GM23338 (cell line): ENCODE measurements at regions not wholly inside any gene's neighbourhood (a gene's known extent, or its start where the extent isn't known, plus 50 kb on each side); places are given as distances from the start of the nearest gene placed in this dataset.
A peak's percentile ranks its signal among the peaks of the same experiment; 100 is the strongest.

Experiments
- ATAC-seq: fragments of 200-7000 bp; cut with Tn5 transposase; 3 replicates; pipeline ENCODE4 v1.9.1; 2020
- DNase-seq: peaks from one replicate; pipeline ENCODE4 v3.0.0-alpha.2; 2015; ENCODE audit warnings: low spot score
- H2AFZ ChIP-seq: fragments of 200-600 bp; sonication (generic); 2 replicates; pipeline ENCODE4 v1.8.0; 2016; ENCODE audit warnings: antibody characterized with exemption, mild to moderate bottlenecking, moderate library complexity
- H3F3A ChIP-seq: fragments of 200-600 bp; sonication (generic); replicated peaks from 2 replicates; pipeline ENCODE4 v1.8.0; 2017; ENCODE audit warnings: antibody characterized with exemption, mixed run types, low read depth
- H3K27ac ChIP-seq: fragments of 200-600 bp; sonication (generic); 2 replicates; pipeline ENCODE4 v1.6.1; 2016; ENCODE audit warnings: low read depth
- H3K27me3 ChIP-seq: fragments of 200-600 bp; sonication (generic); 2 replicates; pipeline ENCODE4 v1.8.0; 2016; ENCODE audit warnings: mild to moderate bottlenecking, mixed run types, moderate library complexity; ENCODE audit not compliant: insufficient read depth
- H3K36me3 ChIP-seq: fragments of 200-600 bp; sonication (generic); 2 replicates; pipeline ENCODE4 v1.8.0; 2016; ENCODE audit warnings: mild to moderate bottlenecking; ENCODE audit not compliant: insufficient read depth
- H3K4me1 ChIP-seq: fragments of 200-600 bp; sonication (generic); 2 replicates; pipeline ENCODE4 v1.8.0; 2016; ENCODE audit warnings: mild to moderate bottlenecking, moderate library complexity; ENCODE audit not compliant: insufficient read depth
- H3K4me2 ChIP-seq: fragments of 200-600 bp; sonication (generic); 2 replicates; pipeline ENCODE4 v1.7.1; 2017; ENCODE audit warnings: mixed run types
- H3K4me3 ChIP-seq: fragments of 200-600 bp; sonication (generic); 2 replicates; pipeline ENCODE4 v1.6.1; 2016; ENCODE audit warnings: mixed run types
- H3K79me2 ChIP-seq: fragments of 200-600 bp; sonication (generic); replicated peaks from 2 replicates; pipeline ENCODE4 v1.8.0; 2017; ENCODE audit warnings: mild to moderate bottlenecking; ENCODE audit not compliant: insufficient read depth
- H3K9me2 ChIP-seq: fragments of 200-600 bp; sonication (generic); 2 replicates; pipeline ENCODE4 v1.8.0; 2017; ENCODE audit not compliant: insufficient read depth
- H4K20me1 ChIP-seq: fragments of 200-600 bp; sonication (generic); replicated peaks from 2 replicates; pipeline ENCODE4 v1.8.0; 2017; ENCODE audit warnings: mild to moderate bottlenecking; ENCODE audit not compliant: insufficient read depth
- H3K27ac Mint-ChIP-seq: 2 replicates; pipeline ENCODE4 v1.8.0; 2020; ENCODE audit warnings: inconsistent platforms, mild to moderate bottlenecking, moderate library complexity, mixed read lengths
- H3K27me3 Mint-ChIP-seq: 3 replicates; pipeline ENCODE4 v1.8.0; 2022; ENCODE audit warnings: low read depth, mild to moderate bottlenecking, moderate library complexity, mixed read lengths, inconsistent platforms; ENCODE audit not compliant: insufficient read depth, poor library complexity
- H3K36me3 Mint-ChIP-seq: 3 replicates; pipeline ENCODE4 v1.8.0; 2021; ENCODE audit warnings: low read depth, mild to moderate bottlenecking, inconsistent platforms, moderate library complexity, mixed read lengths
- H3K4me1 Mint-ChIP-seq: 3 replicates; pipeline ENCODE4 v1.8.0; 2020; ENCODE audit warnings: mild to moderate bottlenecking, inconsistent platforms, mixed read lengths
- H3K4me3 Mint-ChIP-seq: 3 replicates; pipeline ENCODE4 v1.8.0; 2021; ENCODE audit warnings: moderate library complexity, mild to moderate bottlenecking, inconsistent platforms, mixed read lengths
- H3K9me3 Mint-ChIP-seq: 3 replicates; pipeline ENCODE4 v1.8.0; 2020; ENCODE audit warnings: moderate library complexity, mild to moderate bottlenecking, inconsistent platforms, mixed read lengths
- CREB1 ChIP-seq: fragments of 250-450 bp; sonication (Bioruptor Pico); IDR thresholded peaks from 2 replicates; pipeline ENCODE4 v1.5.0; 2020; ENCODE audit warnings: low read depth, mild to moderate bottlenecking, moderate library complexity
- EZH2 ChIP-seq: fragments of 200-600 bp; sonication (generic); IDR thresholded peaks from one replicate; pipeline ENCODE4 v1.8.0; 2017; ENCODE audit warnings: antibody characterized with exemption, mild to moderate bottlenecking, low read depth; ENCODE audit not compliant: unreplicated experiment
- JUNB ChIP-seq: IDR thresholded peaks from one replicate; pipeline ENCODE4 v1.6.1; 2016; ENCODE audit warnings: antibody characterized with exemption; ENCODE audit not compliant: unreplicated experiment
- POLR2AphosphoS5 ChIP-seq: IDR thresholded peaks from 2 replicates; pipeline ENCODE4 v1.6.1; 2016; ENCODE audit warnings: antibody characterized with exemption, low read depth
- STAT1 ChIP-seq: IDR thresholded peaks from one replicate; pipeline ENCODE4 v1.6.1; 2016; ENCODE audit warnings: antibody characterized with exemption; ENCODE audit not compliant: unreplicated experiment
- TF ChIP-seq, protein P1 (sequence below): IDR thresholded peaks from one replicate; pipeline ENCODE4 v1.6.1; 2018; ENCODE audit warnings: antibody characterized with exemption; ENCODE audit not compliant: unreplicated experiment
- TF ChIP-seq, protein P2 (sequence below): fragments of 250-450 bp; sonication (Bioruptor Pico); IDR thresholded peaks from 2 replicates; pipeline ENCODE4 v1.5.0; 2020; ENCODE audit warnings: mild to moderate bottlenecking, moderate library complexity
- TF ChIP-seq, protein P3 (sequence below), 2 experiments: fragments of 200-600 bp in 1 of 2; sonication (generic) in 1 of 2; conservative IDR thresholded peaks; 2 replicates each; pipeline versions ENCODE4 v1.5.1 to v1.6.1; 2016 to 2017; ENCODE audit warnings: antibody characterized with exemption in 2 of 2, low read depth in 2 of 2, mild to moderate bottlenecking in 2 of 2, moderate library complexity in 1 of 2
- TF ChIP-seq, protein P4 (sequence below): IDR thresholded peaks from 2 replicates; pipeline ENCODE4 v1.6.1; 2016; ENCODE audit warnings: antibody characterized with exemption

DNA sequence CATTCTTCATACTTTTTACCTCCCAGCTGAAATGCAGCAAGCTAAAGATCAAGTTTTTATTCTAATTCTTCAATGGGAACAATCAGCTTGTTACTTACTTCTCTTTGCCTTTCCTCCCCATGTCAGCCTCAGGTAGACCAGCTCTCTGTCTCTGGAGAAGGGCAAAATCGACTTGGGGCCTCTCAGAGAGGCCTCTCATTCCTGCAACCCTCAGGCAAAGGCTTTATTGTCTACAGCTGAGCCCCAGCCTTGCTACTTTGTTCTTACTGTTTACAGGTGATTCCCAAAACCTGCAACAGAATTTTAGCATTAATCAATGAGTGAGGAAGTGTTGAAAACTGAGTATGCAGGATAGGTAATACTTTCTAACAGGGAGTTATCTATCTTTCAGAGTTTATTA is 148.6 kb downstream of the KIF2B start:
- Histone ChIP-seq H3K79me2 (no peaks in the 10 kb centered on the region), H2AFZ (no peak overlapping the region), H3K4me3 (no peak overlapping the region), H4K20me1 (no peaks in the 10 kb centered on the region), H3K4me2 (no peak overlapping the region), H3K27ac (peak overlapping the region; percentile 22; the same call in 1 of the 2 replicates), H3K36me3 (no peaks in the 10 kb centered on the region), H3K9me2 (no peaks in the 10 kb centered on the region), H3K27me3 (no peaks in the 10 kb centered on the region), H3K4me1 (peaks cover 9% of the 10 kb centered on the region; the same call in 1 of the 2 replicates), H3F3A (no peaks in the 10 kb centered on the region)
- Mint-ChIP-seq H3K9me3 (no peaks in the 10 kb centered on the region), H3K27ac (no peak overlapping the region), H3K4me3 (no peak overlapping the region), H3K4me1 (peaks cover 9% of the 10 kb centered on the region), H3K36me3 (no peaks in the 10 kb centered on the region; the same call in 2 of the 3 replicates), H3K27me3 (no peaks in the 10 kb centered on the region)
- no peak for TF ChIP-seq JUNB
- TF ChIP-seq, protein P1, sequence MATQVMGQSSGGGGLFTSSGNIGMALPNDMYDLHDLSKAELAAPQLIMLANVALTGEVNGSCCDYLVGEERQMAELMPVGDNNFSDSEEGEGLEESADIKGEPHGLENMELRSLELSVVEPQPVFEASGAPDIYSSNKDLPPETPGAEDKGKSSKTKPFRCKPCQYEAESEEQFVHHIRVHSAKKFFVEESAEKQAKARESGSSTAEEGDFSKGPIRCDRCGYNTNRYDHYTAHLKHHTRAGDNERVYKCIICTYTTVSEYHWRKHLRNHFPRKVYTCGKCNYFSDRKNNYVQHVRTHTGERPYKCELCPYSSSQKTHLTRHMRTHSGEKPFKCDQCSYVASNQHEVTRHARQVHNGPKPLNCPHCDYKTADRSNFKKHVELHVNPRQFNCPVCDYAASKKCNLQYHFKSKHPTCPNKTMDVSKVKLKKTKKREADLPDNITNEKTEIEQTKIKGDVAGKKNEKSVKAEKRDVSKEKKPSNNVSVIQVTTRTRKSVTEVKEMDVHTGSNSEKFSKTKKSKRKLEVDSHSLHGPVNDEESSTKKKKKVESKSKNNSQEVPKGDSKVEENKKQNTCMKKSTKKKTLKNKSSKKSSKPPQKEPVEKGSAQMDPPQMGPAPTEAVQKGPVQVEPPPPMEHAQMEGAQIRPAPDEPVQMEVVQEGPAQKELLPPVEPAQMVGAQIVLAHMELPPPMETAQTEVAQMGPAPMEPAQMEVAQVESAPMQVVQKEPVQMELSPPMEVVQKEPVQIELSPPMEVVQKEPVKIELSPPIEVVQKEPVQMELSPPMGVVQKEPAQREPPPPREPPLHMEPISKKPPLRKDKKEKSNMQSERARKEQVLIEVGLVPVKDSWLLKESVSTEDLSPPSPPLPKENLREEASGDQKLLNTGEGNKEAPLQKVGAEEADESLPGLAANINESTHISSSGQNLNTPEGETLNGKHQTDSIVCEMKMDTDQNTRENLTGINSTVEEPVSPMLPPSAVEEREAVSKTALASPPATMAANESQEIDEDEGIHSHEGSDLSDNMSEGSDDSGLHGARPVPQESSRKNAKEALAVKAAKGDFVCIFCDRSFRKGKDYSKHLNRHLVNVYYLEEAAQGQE: no peak
- TF ChIP-seq STAT1: no peak
- TF ChIP-seq, protein P2, sequence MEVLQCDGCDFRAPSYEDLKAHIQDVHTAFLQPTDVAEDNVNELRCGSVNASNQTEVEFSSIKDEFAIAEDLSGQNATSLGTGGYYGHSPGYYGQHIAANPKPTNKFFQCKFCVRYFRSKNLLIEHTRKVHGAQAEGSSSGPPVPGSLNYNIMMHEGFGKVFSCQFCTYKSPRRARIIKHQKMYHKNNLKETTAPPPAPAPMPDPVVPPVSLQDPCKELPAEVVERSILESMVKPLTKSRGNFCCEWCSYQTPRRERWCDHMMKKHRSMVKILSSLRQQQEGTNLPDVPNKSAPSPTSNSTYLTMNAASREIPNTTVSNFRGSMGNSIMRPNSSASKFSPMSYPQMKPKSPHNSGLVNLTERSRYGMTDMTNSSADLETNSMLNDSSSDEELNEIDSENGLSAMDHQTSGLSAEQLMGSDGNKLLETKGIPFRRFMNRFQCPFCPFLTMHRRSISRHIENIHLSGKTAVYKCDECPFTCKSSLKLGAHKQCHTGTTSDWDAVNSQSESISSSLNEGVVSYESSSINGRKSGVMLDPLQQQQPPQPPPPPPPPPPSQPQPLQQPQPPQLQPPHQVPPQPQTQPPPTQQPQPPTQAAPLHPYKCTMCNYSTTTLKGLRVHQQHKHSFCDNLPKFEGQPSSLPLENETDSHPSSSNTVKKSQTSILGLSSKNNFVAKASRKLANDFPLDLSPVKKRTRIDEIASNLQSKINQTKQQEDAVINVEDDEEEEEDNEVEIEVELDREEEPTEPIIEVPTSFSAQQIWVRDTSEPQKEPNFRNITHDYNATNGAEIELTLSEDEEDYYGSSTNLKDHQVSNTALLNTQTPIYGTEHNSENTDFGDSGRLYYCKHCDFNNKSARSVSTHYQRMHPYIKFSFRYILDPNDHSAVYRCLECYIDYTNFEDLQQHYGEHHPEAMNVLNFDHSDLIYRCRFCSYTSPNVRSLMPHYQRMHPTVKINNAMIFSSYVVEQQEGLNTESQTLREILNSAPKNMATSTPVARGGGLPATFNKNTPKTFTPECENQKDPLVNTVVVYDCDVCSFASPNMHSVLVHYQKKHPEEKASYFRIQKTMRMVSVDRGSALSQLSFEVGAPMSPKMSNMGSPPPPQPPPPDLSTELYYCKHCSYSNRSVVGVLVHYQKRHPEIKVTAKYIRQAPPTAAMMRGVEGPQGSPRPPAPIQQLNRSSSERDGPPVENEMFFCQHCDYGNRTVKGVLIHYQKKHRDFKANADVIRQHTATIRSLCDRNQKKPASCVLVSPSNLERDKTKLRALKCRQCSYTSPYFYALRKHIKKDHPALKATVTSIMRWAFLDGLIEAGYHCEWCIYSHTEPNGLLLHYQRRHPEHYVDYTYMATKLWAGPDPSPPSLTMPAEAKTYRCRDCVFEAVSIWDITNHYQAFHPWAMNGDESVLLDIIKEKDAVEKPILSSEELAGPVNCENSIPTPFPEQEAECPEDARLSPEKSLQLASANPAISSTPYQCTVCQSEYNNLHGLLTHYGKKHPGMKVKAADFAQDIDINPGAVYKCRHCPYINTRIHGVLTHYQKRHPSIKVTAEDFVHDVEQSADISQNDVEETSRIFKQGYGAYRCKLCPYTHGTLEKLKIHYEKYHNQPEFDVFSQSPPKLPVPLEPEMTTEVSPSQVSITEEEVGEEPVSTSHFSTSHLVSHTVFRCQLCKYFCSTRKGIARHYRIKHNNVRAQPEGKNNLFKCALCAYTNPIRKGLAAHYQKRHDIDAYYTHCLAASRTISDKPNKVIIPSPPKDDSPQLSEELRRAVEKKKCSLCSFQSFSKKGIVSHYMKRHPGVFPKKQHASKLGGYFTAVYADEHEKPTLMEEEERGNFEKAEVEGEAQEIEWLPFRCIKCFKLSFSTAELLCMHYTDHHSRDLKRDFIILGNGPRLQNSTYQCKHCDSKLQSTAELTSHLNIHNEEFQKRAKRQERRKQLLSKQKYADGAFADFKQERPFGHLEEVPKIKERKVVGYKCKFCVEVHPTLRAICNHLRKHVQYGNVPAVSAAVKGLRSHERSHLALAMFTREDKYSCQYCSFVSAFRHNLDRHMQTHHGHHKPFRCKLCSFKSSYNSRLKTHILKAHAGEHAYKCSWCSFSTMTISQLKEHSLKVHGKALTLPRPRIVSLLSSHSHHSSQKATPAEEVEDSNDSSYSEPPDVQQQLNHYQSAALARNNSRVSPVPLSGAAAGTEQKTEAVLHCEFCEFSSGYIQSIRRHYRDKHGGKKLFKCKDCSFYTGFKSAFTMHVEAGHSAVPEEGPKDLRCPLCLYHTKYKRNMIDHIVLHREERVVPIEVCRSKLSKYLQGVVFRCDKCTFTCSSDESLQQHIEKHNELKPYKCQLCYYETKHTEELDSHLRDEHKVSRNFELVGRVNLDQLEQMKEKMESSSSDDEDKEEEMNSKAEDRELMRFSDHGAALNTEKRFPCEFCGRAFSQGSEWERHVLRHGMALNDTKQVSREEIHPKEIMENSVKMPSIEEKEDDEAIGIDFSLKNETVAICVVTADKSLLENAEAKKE (CRISPR knock-in tag): no peak
- TF ChIP-seq CREB1 (CRISPR knock-in tag): no peak
- no peak for TF ChIP-seq POLR2AphosphoS5
- TF ChIP-seq, protein P3, sequence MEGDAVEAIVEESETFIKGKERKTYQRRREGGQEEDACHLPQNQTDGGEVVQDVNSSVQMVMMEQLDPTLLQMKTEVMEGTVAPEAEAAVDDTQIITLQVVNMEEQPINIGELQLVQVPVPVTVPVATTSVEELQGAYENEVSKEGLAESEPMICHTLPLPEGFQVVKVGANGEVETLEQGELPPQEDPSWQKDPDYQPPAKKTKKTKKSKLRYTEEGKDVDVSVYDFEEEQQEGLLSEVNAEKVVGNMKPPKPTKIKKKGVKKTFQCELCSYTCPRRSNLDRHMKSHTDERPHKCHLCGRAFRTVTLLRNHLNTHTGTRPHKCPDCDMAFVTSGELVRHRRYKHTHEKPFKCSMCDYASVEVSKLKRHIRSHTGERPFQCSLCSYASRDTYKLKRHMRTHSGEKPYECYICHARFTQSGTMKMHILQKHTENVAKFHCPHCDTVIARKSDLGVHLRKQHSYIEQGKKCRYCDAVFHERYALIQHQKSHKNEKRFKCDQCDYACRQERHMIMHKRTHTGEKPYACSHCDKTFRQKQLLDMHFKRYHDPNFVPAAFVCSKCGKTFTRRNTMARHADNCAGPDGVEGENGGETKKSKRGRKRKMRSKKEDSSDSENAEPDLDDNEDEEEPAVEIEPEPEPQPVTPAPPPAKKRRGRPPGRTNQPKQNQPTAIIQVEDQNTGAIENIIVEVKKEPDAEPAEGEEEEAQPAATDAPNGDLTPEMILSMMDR (conservative IDR thresholded peaks at IDR 0.05; ENCODE audit: low read depth in 2 of 2): no peak
- TF ChIP-seq, protein P4, sequence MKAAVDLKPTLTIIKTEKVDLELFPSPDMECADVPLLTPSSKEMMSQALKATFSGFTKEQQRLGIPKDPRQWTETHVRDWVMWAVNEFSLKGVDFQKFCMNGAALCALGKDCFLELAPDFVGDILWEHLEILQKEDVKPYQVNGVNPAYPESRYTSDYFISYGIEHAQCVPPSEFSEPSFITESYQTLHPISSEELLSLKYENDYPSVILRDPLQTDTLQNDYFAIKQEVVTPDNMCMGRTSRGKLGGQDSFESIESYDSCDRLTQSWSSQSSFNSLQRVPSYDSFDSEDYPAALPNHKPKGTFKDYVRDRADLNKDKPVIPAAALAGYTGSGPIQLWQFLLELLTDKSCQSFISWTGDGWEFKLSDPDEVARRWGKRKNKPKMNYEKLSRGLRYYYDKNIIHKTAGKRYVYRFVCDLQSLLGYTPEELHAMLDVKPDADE: no peak
- TF ChIP-seq EZH2: no peak
- ATAC-seq: peak; percentile 52
- peak; percentile 21 for DNase-seq
